ENCODE measurements at regions not wholly inside any gene's neighbourhood (a gene's known extent, or its start where the extent isn't known, plus 50 kb on each side); places are given as distances from the start of the nearest gene placed in this dataset.

DNA sequence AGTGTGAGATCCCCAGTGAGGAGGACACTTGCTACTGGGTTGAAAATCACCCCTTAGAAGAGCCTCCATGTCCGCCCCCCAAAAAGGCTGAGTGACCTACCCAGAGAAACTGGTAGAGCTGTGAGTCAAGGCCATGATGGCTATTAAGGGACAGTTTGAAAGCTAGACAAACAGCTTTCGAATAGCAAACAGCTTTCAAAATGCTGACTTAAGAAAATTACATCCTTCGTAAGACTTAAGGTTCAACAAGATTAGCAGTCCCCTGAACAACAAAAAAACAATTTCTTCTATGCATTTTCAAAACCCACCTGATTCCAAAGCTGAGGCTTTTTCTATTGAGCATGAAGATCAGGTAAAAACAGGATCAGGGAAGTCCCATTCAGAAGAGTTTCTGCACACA, 269.7 kb upstream of the SOX2 start:
- no peak for DNase-seq (ENCODE audit: low read depth)

DNA sequence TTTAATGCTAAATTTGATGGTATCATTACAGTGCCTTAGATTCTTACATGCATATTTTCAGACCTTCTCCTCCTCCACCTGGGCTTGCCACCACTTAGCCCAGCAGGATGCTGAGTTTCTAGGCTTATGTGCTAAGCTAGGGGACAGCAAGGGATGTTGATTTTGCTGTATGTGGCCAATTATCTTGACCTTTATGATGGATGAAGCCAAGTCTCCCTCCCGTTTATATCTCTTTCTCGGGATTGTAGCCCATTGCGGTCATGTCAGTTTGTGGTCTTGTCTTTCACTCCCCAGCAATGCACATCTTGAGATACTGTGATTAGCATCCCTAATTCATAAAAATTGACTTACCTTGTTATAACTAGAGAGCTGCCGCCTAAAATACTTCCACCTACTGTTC, 278.7 kb upstream of the SOX2 start:
- DNase-seq (ENCODE audit: low read depth), result no peak

DNA sequence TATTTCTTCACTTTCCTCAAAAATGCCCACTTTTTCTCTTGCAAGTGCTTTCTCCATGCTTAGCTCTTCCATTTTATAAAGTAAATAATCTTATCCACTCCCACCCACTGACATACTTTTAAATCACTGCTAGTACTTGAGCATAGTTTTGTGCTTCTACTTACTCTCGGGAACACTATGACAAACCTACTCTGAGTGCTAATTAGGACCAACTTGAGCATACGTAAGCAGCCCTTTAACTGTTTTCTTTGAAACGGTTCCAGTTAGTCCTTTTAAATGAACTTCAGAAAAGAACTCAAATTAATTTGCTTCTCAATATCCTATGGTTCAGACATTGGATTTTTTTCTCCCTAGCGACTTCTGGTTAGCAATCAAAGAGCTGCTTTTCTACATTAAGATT, 280.0 kb upstream of the SOX2 start:
- no peak for DNase-seq (ENCODE audit: low read depth)

DNA sequence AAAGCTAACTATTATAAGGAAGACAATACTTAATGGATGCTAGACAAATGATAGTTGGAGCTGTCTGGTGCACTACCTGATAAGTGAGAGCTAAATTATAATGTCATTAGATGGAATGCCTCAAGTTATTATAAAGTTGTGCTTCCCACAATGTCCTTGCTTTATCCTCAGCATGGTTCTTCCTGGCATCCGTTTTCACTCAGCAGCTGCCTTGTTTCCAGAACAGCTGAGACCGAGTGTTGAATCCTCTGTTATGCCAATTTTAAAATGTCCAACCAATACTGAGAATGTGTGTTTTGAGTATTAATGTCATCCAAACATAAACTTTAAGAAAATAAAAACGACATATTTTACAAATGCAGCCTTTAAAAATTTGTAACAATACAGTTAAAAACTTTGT, 286.7 kb upstream of the SOX2 start:
- DNase-seq (ENCODE audit: low read depth), result no peak

DNA sequence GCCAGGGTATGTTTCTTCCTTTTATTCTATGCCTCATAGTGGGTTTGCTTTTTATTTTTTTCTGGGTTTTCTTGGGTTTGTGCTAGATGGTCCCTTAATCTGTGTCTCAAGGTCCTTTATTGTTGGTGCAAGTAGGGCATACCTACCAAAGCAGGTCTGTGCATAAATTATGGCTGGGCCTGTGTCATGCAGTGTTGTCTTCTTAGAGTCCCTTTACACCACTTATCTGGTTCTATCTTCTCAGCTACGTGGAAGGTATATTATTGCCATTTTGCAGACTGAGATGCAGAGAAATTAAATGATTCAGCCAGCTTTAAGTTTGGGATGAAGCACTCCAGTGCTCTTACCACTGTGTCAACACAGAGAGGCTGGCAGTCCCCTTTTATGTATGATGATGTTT, 293.5 kb upstream of the SOX2 start:
- DNase-seq (ENCODE audit: low read depth), result no peak

DNA sequence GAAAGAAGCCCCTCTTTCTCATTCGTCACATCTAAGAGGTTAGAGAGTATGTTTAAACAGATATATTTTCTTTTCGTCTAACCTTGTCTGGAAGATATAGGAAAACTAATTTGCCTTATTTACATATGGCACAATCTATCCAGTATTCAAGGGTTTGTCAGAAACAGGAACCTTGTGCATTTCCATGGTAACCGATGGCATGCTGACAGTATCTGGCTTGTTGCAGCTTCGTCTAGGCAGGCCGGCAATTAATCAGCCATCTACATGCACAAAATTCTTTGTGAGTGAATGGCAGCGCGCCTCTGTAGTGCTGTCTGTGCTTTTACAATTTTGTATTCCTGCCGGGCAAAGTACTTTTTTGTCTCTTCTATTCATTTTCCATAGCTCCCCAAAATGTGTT, 294.0 kb upstream of the SOX2 start:
- no peak for DNase-seq (ENCODE audit: low read depth)

DNA sequence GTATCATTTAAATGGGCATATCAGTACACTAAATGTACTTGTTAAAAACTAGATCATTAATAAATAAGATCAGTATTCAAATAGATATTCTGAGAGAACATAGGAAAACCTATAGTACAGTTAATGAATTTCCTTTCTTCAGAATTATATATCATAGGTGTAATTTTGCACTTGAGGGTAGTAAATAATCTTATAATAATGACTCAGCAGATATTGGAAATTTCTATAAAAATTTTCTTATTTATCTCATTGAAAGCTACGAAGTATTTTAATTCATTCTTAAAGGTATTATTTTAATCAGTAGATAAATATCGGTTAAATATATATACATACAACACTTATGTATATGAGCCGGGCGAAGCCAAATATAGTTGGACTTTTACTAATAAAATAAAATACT, 300.9 kb upstream of the SOX2 start:
- DNase-seq (ENCODE audit: low read depth), result no peak

DNA sequence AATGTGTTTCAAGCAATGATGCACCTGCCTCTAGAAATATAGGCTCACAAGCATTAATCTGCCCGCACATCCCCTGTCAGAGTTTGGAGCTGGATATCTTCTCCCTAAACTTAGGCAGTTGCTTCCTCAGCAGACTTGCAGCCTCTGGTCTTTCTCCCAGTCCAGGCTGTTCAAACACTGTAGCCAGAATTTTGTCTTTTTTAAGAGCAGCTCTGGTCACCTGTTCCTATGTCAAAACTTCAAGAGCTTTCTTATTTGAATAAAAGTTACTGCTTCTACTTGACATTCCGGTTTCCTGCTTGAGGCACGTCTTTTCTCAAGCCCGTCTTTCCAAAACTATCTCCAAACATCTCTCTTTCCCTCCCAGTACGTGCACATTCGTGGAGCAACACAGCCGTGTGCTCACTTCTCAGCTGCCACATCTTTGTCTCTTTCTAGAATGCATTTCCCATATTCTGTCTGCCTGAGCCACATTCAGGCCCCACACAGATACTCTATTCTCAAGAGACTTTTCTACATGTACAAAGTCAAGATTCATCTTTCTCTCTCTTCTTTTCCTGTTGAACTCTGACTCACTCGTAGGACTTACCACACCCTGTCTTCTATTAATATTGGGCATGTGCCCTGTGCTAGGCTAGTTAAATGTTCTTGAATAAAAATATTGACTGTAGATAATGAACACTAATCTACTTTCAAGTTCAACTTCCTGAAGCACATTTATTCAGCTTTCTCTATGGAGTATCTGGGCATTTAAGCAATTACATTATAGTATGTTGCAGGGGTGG, 307.7 kb upstream of the SOX2 start:
- no peak for DNase-seq (ENCODE audit: low read depth)

DNA sequence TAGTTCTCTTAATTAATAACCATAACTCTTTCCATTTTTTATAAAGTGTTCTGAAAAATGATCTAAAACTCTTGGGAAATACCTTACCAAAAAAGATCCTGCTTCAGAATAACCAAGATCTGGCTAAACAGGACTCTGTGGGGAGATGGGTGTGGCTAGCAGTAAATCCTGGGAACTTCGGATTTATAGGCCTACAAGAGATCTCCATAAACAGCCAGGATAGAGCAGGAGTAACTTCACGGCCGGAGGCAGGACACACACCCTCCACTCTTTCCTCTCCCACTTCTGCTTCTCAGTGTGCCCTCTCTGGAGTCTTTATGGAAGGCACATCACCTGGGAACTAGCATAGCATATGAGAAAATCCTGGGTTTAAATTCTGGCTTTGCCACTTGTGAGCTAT, 309.4 kb upstream of the SOX2 start:
- DNase-seq (ENCODE audit: low read depth), result no peak

DNA sequence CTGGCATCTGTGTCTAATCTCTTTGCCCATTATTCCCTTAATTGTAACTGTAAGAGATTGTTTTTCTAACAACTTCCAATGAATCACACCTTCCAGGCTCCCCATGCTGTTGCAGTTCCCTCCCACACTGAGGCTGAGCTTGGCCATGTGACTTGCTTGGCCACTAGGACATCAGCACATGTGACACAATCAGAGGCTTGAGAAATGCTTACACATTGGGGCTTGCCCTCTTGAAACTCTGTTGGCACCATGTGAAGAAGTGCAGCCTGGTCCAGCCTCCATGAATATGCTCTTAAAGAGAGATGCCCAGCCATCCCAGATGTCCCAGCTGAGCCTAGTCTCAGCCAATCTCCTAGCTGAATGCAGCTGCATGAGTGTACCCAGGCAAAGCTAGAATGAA, 326.8 kb upstream of the SOX2 start:
- DNase-seq (ENCODE audit: low read depth), result no peak

DNA sequence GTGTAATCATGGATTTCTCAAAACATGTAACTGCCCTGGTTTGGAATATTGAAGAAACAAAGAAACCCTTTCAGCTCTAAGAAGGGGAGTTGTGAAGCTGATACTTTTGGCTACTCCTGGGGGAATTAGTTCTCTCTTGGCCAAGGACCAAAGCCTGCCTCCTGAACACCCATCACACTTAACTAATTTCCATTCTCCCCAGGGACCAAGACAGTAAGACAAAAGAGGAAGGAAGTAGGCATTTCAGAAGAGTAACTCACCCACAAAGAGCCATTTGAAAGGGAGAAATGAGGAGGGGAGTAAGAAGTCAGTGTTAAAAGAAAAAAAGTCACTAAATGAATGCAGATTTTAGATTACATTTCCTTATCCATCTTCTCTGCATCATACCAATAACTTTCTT, 328.0 kb upstream of the SOX2 start:
- DNase-seq (ENCODE audit: low read depth), result no peak

DNA sequence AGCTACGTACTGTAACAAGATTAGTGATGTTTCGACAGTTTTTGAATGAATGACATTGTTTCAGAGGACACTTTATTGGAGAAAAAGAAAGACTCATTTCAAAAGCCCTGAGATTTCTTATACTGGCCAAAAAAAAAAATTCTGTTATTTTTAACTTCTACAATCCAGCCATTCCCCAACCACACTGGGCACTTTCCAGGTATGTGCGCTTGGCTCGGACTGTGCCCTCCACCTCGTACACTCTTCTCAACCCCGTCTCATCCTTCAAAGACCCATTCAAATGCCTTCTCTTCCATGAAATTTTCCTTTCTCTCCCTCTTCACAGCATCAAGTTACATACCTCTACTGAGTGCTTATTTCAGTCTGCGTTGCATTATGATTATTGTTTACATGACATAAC, 328.5 kb upstream of the SOX2 start:
- no peak for DNase-seq (ENCODE audit: low read depth)

DNA sequence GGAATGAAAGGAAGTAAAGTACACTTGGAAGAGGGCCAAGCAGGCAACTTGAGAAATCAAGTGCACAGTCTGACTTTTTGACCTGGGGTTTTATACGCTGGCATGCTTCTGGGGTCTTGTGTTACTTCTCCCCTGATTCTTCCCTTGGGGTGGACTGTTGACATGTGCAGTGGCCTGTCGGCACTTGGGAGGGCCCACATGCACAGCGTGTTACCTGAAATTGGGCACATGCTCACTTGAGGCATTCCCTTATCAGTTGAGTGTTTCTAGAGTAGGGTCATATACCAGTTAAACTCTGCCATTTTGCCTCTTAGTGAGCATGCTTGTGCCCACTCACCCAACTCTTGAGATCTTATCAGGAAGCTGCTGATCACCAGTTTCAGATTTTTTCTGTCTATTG, 329.1 kb upstream of the SOX2 start:
- no peak for DNase-seq (ENCODE audit: low read depth)

DNA sequence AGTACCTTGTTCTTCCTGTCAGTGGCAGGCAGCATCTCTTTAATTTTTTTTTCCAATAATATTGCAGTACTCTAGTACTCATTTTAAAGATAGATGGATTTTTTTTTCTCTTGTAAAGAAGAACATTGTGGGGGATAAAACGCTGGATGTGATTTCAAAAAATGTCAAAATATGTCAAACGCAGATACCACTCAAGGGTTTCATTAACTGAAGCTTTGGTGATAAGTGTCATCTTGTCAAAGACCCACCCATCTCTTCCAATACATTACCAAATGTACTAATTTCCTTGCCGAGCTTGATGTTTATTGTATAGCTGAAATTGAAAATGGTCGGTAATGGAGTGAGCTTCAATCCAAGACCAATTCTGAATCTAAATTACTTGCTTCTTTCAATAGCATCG, 332.4 kb upstream of the SOX2 start:
- DNase-seq (ENCODE audit: low read depth), result no peak

DNA sequence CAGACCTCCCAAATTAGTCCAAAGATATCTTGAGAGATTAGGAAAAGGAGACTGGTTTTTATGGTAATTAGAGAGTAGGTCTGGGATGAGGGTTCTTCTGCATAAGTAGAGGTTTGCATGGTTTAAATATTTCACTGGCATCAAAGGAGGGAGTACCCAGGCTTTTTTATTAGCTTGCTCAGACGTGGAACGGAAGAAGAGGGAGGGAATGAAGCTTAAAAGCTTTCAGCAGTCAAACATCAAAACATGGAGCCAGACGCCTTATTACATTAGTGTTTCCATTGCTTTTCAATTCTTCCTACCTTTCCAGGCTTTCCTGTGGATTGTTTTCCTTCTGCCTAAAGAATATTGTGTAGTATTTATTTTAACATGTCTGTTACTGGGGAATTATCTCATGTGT, 342.1 kb upstream of the SOX2 start:
- no peak for DNase-seq (ENCODE audit: low read depth)

DNA sequence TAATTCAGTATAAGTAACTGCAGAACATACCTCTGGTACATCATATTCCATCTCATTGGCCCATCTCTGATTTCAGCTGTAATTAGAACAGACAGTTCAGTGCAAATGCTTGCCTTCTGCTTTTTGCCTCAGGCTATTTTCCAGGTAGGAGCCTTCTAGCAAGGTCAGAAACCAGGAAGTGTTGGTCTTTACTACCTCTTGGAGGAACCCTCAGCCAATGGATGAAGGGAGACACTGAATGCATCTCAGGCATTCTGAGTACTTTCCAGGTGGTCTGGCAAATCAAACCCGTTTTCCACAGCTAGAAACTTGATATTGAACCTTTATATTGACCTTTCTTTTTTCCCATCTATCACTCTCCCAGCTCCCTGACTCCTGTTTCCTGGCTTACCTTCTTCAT, 348.5 kb upstream of the SOX2 start:
- no peak for DNase-seq (ENCODE audit: low read depth)

DNA sequence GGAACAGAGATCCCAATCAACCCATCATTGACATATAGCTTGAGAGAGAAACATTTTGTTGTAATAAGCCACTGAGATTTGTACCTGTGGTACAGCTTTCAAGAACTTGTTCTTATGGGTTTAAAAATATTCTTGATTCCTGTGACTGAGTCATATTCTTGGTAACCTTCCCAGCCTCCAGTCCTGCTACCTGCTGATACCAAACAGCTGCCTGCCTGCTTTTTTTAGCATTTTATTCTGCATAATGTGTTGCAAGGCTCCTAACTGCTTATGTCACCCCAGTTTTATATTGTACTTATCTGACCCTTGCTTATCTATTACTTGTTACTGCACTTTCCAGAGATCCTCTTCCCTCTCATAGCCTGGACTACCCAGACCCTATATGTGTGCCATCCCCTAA, 349.3 kb upstream of the SOX2 start:
- no peak for DNase-seq (ENCODE audit: low read depth)

DNA sequence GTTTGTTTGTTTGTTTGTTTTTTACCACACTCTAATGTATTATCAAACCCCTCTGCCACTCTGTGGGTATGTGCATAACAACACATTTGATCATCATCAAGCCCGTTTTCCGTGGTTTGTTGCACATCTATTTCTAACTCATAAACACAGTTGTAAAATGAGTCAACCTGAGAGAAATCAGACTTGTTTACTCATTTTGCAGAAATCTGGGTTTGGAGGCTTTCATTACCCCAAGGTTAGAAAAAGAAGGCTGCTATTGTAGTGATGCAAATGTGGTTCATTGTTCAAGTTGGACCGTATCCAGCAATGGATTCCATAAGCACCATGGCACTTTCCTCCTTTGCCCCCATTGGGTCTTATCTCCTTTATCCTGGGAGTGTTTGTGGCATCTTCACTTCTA, 353.2 kb upstream of the SOX2 start:
- no peak for DNase-seq (ENCODE audit: low read depth)

DNA sequence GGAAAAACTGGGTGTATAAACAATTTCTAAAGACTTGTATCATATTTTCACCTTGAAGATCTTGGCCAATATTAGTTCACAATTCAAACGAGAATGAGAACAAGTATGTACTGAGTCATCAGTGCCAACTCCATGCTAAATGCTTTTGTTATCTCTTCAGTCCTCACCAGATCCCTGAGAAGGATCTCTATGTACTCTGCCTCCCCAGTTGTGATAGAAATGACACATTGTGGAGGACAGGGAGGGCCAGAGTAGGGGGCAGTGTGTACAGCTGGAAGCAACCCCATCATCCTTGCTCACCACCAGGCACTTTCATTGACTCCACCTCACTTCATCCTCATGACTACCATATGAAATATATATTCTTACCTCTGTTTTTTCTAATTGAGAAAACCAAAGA, 353.7 kb upstream of the SOX2 start:
- no peak for DNase-seq (ENCODE audit: low read depth)

DNA sequence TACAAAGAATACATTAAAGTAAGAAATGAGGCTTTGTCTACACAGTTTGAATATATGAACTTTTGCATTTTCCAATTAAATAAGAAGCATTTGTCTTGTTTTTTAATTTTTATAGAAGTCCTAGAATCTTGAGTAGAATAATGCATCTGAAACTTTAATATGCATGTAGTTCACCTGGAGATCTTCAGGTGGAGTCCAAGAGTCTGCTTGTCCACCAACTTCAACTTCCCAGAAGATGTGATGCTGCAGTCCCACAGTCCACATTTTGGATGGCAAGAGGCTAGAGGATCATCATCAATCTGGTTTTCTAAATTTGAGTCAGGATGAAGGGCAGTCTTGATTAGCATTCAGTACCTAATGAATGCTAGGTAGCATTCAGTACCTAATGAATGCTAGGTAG, 357.6 kb upstream of the SOX2 start:
- no peak for DNase-seq (ENCODE audit: low read depth)

DNA sequence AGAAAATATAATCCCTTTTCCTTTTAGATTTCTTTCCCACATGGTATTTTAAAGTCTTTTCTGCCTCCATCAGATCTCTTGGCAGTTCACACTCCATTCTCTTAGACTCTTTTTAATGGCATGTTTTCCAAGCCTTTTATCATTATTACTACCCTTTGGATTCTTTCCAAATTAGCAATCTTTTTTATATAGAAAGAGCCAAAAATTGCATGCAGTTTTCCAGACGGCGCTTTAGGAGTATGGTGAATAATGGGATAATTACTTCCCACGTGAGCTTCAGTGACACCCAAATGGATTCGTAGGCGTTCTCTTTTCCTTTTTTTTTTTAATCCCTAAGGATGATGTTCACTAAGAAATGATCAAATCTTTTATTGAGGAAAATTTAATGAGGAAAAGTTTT, 354.8 kb upstream of the DNAJC19 start:
- DNase-seq (ENCODE audit: low read depth), result no peak

DNA sequence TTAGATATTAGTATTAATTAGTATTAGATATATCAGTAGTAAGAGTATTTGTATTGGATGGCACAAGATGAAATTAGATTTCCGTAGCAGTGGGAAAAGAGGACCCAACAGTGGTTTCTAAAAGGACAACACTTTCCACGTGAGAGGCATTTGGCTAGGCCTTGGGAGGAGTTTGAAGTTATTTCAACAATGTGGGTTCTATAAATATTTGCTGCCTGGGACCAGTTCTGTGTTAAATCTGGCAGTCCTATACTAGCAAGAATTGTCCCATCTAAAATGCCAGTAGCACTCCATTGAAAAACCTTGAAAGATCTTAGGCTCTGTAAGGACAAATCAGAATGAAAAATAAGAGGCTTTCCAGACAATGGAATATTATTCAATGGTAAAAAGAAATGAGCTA, 347.1 kb upstream of the DNAJC19 start:
- DNase-seq (ENCODE audit: low read depth), result no peak

DNA sequence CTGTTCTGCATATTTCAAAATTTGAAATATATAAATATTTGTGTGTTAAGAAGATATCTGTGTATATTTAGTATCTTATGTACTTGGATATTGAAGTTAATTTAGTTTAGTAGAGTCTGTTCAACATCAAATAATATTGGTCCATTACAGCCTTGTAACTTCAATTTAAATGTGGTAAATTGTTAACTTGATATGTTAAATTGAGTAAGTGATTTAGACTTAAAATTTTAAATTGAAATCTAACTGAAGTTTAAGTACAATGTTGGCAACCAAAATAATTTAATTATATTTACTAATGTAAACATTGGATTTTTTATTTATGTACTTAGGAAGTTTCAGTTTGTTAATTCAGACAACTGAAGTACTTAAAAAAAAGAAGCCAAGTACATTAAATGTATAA, 343.9 kb upstream of the DNAJC19 start:
- DNase-seq (ENCODE audit: low read depth), result no peak

DNA sequence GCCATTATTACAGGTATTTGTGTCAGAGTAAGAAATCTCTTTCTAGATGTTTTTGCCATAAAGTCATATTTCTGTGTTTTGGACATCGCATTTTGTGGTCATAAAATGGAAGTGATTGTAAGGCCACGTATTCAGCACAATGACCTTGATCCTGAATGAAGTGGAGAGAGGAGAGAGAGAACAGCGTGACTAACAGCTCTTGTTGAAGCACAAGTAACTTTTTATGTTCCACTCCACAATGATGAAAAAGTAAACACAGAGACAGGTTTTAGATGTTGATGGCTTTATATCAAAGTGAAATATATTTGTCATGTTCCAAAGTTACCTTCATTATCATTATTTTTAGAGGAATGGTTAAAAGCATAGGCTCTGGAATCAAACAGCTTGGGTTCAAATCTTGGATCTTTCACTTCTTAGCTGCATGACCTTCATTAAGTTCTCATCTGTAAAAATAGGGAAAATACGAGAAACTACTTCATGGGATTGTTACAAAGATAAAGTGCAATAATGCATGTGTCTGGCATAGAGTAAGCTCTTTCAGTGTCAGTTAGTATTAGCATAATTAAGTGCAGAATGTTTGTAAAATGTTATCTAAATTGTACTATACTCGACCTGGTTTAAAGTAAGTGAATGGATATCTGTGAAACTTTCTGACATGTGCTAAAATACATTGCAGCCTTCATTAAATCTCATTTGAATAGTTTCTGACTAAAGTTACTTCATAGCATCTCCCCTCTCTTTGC, 341.5 kb upstream of the DNAJC19 start:
- DNase-seq (ENCODE audit: low read depth), result no peak
